Prostate gland (tissue), 2 donors: ENCODE measurements at regions not wholly inside any gene's neighbourhood (a gene's known extent, or its start where the extent isn't known, plus 50 kb on each side); places are given as distances from the start of the nearest gene placed in this dataset.

Source experiments
- DNase-seq: peaks from one replicate; pipeline ENCODE4 v3.0.0-alpha.2; 2019; ENCODE audit warnings: low spot score
- H3K27ac ChIP-seq, 2 donors: fragments of 200-600 bp; sonication (generic); 2 replicates each; pipeline ENCODE4 v1.5.1; 2017 to 2019
- H3K27me3 ChIP-seq: fragments of 200-600 bp; sonication (generic); replicated peaks from 2 replicates; pipeline ENCODE4 v1.5.1; 2019; ENCODE audit not compliant: insufficient read depth
- H3K36me3 ChIP-seq, 2 donors: fragments of 200-600 bp; sonication (generic); 1 replicate in 1 of 2; 2 replicates in 1 of 2; pipeline versions ENCODE4 v1.5.1 to v1.8.1; 2017 to 2019
- H3K4me1 ChIP-seq: fragments of 200-600 bp; sonication (generic); replicated peaks from 2 replicates; pipeline ENCODE4 v1.5.1; 2019
- H3K4me3 ChIP-seq, 2 donors: fragments of 200-600 bp; sonication (generic); 2 replicates each; pipeline ENCODE4 v1.5.1; 2017 to 2019
- H3K9me3 ChIP-seq: fragments of 200-600 bp; sonication (generic); 2 replicates; pipeline ENCODE4 v1.5.1; 2017
- CTCF ChIP-seq, 4 experiments: fragments of 200-600 bp in 2 of 4; fragments of 450-650 bp in 2 of 4; sonication (generic) in 2 of 4; IDR thresholded peaks; 1 replicate in 3 of 4; 2 replicates in 1 of 4; pipeline ENCODE4 v1.5.1; 2016 to 2019; ENCODE audit warnings: antibody characterized with exemption in 4 of 4, mild to moderate bottlenecking in 2 of 4, moderate library complexity in 2 of 4
- POLR2A ChIP-seq: fragments of 450-650 bp; IDR thresholded peaks from one replicate; pipeline ENCODE4 v1.6.1; 2016; ENCODE audit warnings: antibody characterized with exemption, mild to moderate bottlenecking
- POLR2AphosphoS5 ChIP-seq: sonication (generic); formaldehyde crosslinking; IDR thresholded peaks from one replicate; pipeline ENCODE4 v1.6.1; 2017; ENCODE audit warnings: antibody characterized with exemption
- WGBS: methylation state at CpG from one replicate; pipeline ENCODE4 v1.1.5; 2018; 5-methylcytosine and 5-hydroxymethylcytosine counted together
- intact Hi-C: fragments of 100-400 bp; cut with DNase I; formaldehyde crosslinking; loops from one replicate; pipeline ENCODE4 v1.14.2; 2022

GRCh38 chr3:14252321-14253021 lies 73.9 kb downstream of the LSM3 start:
- H3K27me3 ChIP-seq: no peaks in the 10 kb centered on the region
- H3K4me1 ChIP-seq: peaks cover 9% of the 10 kb centered on the region
- H3K4me3 ChIP-seq: no peak overlapping the region
- H3K27ac ChIP-seq: no peak overlapping the region
- WGBS: 88% methylated on average over 11 of the region's 11 CpGs
- no peak for DNase-seq
- H3K36me3 ChIP-seq: no peaks in the 10 kb centered on the region
- TF ChIP-seq POLR2A: no peak
- no peak for TF ChIP-seq CTCF (IDR thresholded peaks at IDR 0.05)
- TF ChIP-seq POLR2AphosphoS5: no peak
- intact Hi-C loops: no loop called here
- no peaks in the 10 kb centered on the region for H3K9me3 ChIP-seq

DNA sequence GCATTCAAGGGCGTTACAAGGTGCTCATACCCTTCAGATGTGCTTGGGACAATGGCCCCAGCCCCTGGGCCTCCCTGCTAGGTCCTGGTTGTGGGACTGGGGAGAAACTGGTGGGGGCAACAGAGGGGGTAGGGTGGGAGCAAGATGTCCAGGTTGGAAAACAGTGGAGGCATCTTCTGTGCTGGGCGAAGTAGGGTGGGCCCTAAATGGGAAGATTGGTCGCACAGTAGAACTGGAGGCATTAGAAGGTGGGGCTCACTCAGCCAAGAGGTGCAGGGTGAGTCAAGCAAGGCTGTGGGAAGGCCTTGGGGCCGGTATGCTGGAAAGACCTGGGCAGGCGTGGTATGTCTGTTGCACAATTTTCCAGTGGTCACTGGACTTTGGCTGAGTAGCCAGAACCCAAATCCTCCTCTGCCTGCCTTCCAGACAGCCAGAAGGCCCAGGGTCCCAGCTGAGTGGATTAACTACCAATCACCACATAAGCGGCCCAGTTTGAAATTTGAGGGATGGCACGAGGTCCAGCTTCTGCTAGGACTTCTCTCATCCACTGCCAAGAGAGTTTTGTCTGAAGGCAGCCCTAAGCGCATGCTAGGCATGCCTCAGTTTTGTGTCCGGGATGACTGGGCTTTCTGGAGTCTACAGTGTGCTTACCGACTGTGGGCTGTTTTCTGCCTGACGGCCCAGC lies 74.5 kb downstream of the LSM3 start:
- 92% methylated on average over 11 of the region's 11 CpGs for WGBS
- H3K4me1 ChIP-seq: peaks cover 6% of the 10 kb centered on the region
- no peaks in the 10 kb centered on the region for H3K27me3 ChIP-seq
- TF ChIP-seq POLR2AphosphoS5: no peak
- no peak overlapping the region for H3K27ac ChIP-seq
- intact Hi-C loops: no loop called here
- DNase-seq: no peak
- H3K9me3 ChIP-seq: no peaks in the 10 kb centered on the region
- H3K36me3 ChIP-seq: no peaks in the 10 kb centered on the region
- H3K4me3 ChIP-seq: no peak overlapping the region

GRCh38 chr3:14253707-14254382 lies 75.2 kb downstream of the LSM3 start:
- intact Hi-C loops: no loop called here
- Histone ChIP-seq H3K27me3 (no peaks in the 10 kb centered on the region), H3K4me1 (peaks cover 4% of the 10 kb centered on the region), H3K27ac (no peak overlapping the region), H3K4me3 (no peak overlapping the region), H3K9me3 (no peaks in the 10 kb centered on the region), H3K36me3 (no peaks in the 10 kb centered on the region)
- WGBS: 88% methylated on average over 4 of the region's 4 CpGs
- DNase-seq: no peak
- TF ChIP-seq CTCF (IDR thresholded peaks at IDR 0.05): no peak
- no peak for TF ChIP-seq POLR2AphosphoS5
- TF ChIP-seq POLR2A: no peak

- TF ChIP-seq POLR2AphosphoS5 (no peak), POLR2A (no peak), CTCF (IDR thresholded peaks at IDR 0.05) (no peak)
- DNase-seq: no peak
- Histone ChIP-seq H3K9me3 (no peaks in the 10 kb centered on the region), H3K27ac (no peak overlapping the region), H3K4me1 (no peaks in the 10 kb centered on the region), H3K36me3 (no peaks in the 10 kb centered on the region), H3K27me3 (no peaks in the 10 kb centered on the region), H3K4me3 (no peak overlapping the region)
- 88% methylated on average over 9 of the region's 9 CpGs for WGBS
- intact Hi-C loops: no loop called here
These were observed 76.4 kb downstream of the LSM3 start for GRCh38 chr3:14254812-14255702.

DNA sequence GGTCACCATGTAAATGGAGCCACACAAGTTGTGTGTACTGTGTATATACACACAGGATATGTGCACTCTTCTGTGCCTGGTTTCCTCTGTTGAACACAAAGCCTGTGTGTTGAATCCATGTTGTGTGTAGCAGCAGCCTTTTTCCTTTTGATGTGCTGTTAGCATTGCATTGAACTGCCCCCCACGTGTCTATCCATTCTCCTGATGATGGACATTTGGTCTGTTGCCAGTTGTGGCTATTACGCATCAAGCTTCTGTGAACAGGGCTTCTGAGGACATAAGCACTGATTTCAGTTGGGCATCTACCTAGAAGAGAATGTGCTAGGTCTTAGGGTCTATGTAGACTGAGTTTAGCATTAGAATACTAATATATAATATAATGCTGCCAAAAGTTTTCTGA lies 77.4 kb downstream of the LSM3 start:
- Histone ChIP-seq H3K36me3 (no peaks in the 10 kb centered on the region), H3K9me3 (no peaks in the 10 kb centered on the region), H3K27ac (no peak overlapping the region), H3K27me3 (no peaks in the 10 kb centered on the region), H3K4me1 (no peaks in the 10 kb centered on the region), H3K4me3 (no peak overlapping the region)
- TF ChIP-seq POLR2A (no peak), CTCF (IDR thresholded peaks at IDR 0.05) (no peak), POLR2AphosphoS5 (no peak)
- DNase-seq: no peak
- intact Hi-C loops: no loop called here
- WGBS: 65% methylated on average over 2 of the region's 2 CpGs
